ENCODE measurements at regions not wholly inside any gene's neighbourhood (a gene's known extent, or its start where the extent isn't known, plus 50 kb on each side); places are given as distances from the start of the nearest gene placed in this dataset.

- no peak for TF ChIP-seq CTCF (conservative IDR thresholded peaks at IDR 0.05)
- TF ChIP-seq ZFX (IDR thresholded peaks at IDR 0.05): no peak
These were observed 232.2 kb downstream of the DHX15 start for GRCh38 chr4:24352112-24352511.
